OCI-LY1 (cell line): ENCODE measurements at regions not wholly inside any gene's neighbourhood (a gene's known extent, or its start where the extent isn't known, plus 50 kb on each side); places are given as distances from the start of the nearest gene placed in this dataset.

Experiments used
- H2AFZ ChIP-seq: fragments of 200-600 bp; sonication (generic), shearing (Covaris generic); 2 replicates; pipeline ENCODE4 v1.6.0; 2014; ENCODE audit warnings: antibody characterized with exemption, mild to moderate bottlenecking, low read length
- H3F3A ChIP-seq: fragments of 200-600 bp; sonication (generic), shearing (Covaris generic); 2 replicates; pipeline ENCODE4 v1.6.0; 2014; ENCODE audit warnings: mild to moderate bottlenecking, antibody characterized with exemption, low read length, moderate library complexity; ENCODE audit not compliant: insufficient read depth
- H3K27ac ChIP-seq: fragments of 200-600 bp; sonication (generic); 2 replicates; pipeline ENCODE4 v1.5.1; 2014; ENCODE audit warnings: low read length, mixed run types, mild to moderate bottlenecking, low read depth; ENCODE audit not compliant: poor library complexity, severe bottlenecking
- H3K27me3 ChIP-seq: fragments of 200-600 bp; sonication (generic); 2 replicates; pipeline ENCODE4 v1.6.0; 2014; ENCODE audit warnings: antibody characterized with exemption, mild to moderate bottlenecking, low read length, moderate library complexity; ENCODE audit not compliant: insufficient read depth
- H3K36me3 ChIP-seq: fragments of 200-600 bp; sonication (generic); 2 replicates; pipeline ENCODE4 v1.6.1; 2014; ENCODE audit warnings: mild to moderate bottlenecking, antibody characterized with exemption, low read length, moderate library complexity, mixed read lengths; ENCODE audit not compliant: insufficient read depth
- H3K4me1 ChIP-seq: fragments of 200-600 bp; sonication (generic); 2 replicates; pipeline ENCODE4 v1.5.1; 2014; ENCODE audit warnings: mild to moderate bottlenecking, low read length, moderate library complexity; ENCODE audit not compliant: insufficient read depth, severe bottlenecking
- H3K4me2 ChIP-seq: fragments of 200-600 bp; sonication (generic), shearing (Covaris generic); 2 replicates; pipeline ENCODE4 v1.6.1; 2014; ENCODE audit warnings: low read length
- H3K4me3 ChIP-seq: fragments of 200-600 bp; sonication (generic); 2 replicates; pipeline ENCODE4 v1.5.1; 2014; ENCODE audit warnings: low read length, low read depth, mild to moderate bottlenecking, mixed read lengths; ENCODE audit not compliant: poor library complexity, severe bottlenecking
- H3K79me2 ChIP-seq: fragments of 200-600 bp; shearing (Covaris generic); 2 replicates; pipeline ENCODE4 v1.6.1; 2016; ENCODE audit warnings: mixed run types, low read length, mixed read lengths; ENCODE audit not compliant: insufficient read depth
- H3K9ac ChIP-seq: fragments of 200-600 bp; sonication (generic), shearing (Covaris generic); 2 replicates; pipeline ENCODE4 v1.6.1; 2014; ENCODE audit warnings: mild to moderate bottlenecking, low read length, mixed read lengths
- H3K9me2 ChIP-seq: fragments of 200-600 bp; sonication (generic), shearing (Covaris generic); 2 replicates; pipeline ENCODE4 v1.6.1; 2014; ENCODE audit warnings: low read depth, mild to moderate bottlenecking, low read length, mixed read lengths
- H3K9me3 ChIP-seq: fragments of 200-600 bp; shearing (Covaris generic); 2 replicates; pipeline ENCODE4 v1.6.1; 2014; ENCODE audit warnings: low read length, mixed read lengths
- H4K20me1 ChIP-seq: fragments of 200-600 bp; sonication (generic), shearing (Covaris generic); 2 replicates; pipeline ENCODE4 v1.6.0; 2016; ENCODE audit warnings: mild to moderate bottlenecking, low read length; ENCODE audit not compliant: insufficient read depth
- EZH2 ChIP-seq: fragments of 200-600 bp; sonication (generic), shearing (Covaris generic); IDR thresholded peaks from 2 replicates; pipeline ENCODE4 v1.8.0; 2017; ENCODE audit warnings: borderline replicate concordance, mixed run types, mild to moderate bottlenecking, antibody characterized with exemption, low read length, moderate library complexity, mixed read lengths
- TF ChIP-seq, protein P1 (sequence below): fragments of 200-600 bp; sonication (generic), shearing (Covaris generic); IDR thresholded peaks from 2 replicates; pipeline ENCODE4 v1.5.1; 2017; ENCODE audit warnings: mild to moderate bottlenecking, antibody characterized with exemption, low read length, moderate library complexity, mixed read lengths

DNA sequence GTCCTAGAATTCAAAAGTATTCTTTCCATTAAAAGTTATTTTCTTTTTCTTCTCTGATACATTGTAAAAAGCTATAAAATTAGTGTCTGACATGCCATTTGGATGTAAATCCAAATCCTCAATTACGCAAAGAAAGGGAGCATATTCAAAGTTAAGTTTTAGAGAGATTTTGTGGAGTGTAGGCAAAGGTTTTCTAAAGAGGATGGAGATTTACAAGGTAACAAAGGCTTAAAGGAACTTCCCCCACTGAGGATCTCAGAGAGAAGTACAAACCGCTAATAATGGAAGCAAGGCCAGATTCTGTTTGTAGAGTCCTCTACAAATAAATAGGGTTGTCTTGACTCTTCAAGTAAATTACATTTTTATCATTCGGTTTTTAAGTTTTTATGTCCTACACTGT, 91.0 kb upstream of the MAPK10 start:
- no peaks in the 10 kb centered on the region for H3K4me1 ChIP-seq
- H3K9me3 ChIP-seq = no peaks in the 10 kb centered on the region
- no peak overlapping the region for H3K27ac ChIP-seq
- H3F3A ChIP-seq = no peaks in the 10 kb centered on the region
- H3K9me2 ChIP-seq = no peaks in the 10 kb centered on the region
- no peaks in the 10 kb centered on the region for H3K27me3 ChIP-seq
- H4K20me1 ChIP-seq = no peaks in the 10 kb centered on the region
- no peak overlapping the region for H3K4me3 ChIP-seq
- TF ChIP-seq, protein P1, sequence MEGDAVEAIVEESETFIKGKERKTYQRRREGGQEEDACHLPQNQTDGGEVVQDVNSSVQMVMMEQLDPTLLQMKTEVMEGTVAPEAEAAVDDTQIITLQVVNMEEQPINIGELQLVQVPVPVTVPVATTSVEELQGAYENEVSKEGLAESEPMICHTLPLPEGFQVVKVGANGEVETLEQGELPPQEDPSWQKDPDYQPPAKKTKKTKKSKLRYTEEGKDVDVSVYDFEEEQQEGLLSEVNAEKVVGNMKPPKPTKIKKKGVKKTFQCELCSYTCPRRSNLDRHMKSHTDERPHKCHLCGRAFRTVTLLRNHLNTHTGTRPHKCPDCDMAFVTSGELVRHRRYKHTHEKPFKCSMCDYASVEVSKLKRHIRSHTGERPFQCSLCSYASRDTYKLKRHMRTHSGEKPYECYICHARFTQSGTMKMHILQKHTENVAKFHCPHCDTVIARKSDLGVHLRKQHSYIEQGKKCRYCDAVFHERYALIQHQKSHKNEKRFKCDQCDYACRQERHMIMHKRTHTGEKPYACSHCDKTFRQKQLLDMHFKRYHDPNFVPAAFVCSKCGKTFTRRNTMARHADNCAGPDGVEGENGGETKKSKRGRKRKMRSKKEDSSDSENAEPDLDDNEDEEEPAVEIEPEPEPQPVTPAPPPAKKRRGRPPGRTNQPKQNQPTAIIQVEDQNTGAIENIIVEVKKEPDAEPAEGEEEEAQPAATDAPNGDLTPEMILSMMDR = no peak
- no peak for TF ChIP-seq EZH2
- no peak overlapping the region for H2AFZ ChIP-seq
- no peak overlapping the region for H3K9ac ChIP-seq
- H3K4me2 ChIP-seq = no peak overlapping the region
- no peaks in the 10 kb centered on the region for H3K79me2 ChIP-seq
- no peaks in the 10 kb centered on the region for H3K36me3 ChIP-seq

DNA sequence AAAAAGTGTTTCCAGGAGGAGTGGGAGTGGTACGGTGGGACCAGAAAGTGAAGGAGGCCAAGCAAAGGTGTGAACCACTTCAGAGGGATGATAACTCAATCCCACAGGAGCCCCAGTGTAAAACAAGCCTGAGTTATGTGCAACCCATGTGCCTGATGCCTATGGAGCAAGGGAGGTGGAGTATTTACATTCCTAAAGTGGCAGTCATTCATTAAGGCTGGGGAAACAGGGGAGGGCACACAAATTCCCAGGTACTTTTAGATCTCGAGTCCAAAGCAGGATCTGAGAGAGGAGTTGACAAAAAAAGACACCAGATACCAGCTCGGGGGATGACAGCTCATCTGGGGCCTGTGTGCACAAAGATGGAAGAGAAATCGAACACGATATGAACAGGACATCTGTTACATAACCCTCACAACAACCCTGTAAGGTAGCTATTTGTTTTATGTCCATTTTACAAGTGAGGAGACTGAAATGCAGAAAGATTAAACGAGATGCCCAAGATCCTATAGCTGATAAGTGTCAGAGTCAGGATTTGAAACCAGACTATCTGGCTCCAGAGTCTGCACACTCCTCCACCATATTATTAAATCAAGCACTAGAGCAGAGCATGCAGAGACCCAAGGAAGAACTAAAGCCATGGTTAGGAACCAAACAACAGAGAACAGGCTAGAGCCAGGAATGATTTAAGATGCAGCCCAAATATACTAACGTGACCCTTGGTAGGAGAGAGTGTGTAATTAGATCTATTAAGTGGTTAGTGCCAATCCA, 91.9 kb upstream of the MAPK10 start:
- H3K27me3 ChIP-seq = no peaks in the 10 kb centered on the region
- no peaks in the 10 kb centered on the region for H3K4me1 ChIP-seq
- H2AFZ ChIP-seq = no peak overlapping the region
- H3K4me2 ChIP-seq = no peak overlapping the region
- no peaks in the 10 kb centered on the region for H3F3A ChIP-seq
- no peaks in the 10 kb centered on the region for H3K36me3 ChIP-seq
- H3K9ac ChIP-seq = no peak overlapping the region
- no peaks in the 10 kb centered on the region for H4K20me1 ChIP-seq
- H3K27ac ChIP-seq = no peak overlapping the region
- H3K4me3 ChIP-seq = no peak overlapping the region
- no peaks in the 10 kb centered on the region for H3K9me3 ChIP-seq
- H3K79me2 ChIP-seq = no peaks in the 10 kb centered on the region
- TF ChIP-seq EZH2 = no peak
- TF ChIP-seq, protein P1 = no peak
- no peaks in the 10 kb centered on the region for H3K9me2 ChIP-seq

DNA sequence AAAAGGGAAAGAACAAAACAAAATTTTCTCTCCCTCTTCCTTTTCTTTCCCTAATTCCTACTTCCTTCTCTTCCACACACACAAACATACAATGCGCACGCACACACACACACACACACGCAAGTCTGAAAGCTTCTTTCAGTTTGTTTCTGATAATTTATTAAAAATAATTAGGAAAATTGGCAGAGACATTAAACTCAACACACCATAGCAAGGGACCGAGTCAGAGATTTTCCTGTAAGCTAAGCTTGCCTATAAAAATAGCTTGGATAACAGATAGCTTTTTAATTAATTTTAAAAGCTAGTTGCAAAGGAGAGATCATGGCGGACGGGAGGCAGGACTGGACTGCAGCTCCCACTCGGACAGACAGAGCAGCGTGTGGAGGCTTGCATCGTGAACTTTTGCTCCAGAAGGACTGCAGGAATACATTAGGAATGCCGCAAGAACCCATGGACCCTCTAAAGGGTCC, 92.6 kb upstream of the MAPK10 start:
- Histone ChIP-seq H2AFZ (no peak overlapping the region), H3K27ac (no peak overlapping the region), H3K9me3 (no peaks in the 10 kb centered on the region), H3K4me2 (no peak overlapping the region), H3K36me3 (no peaks in the 10 kb centered on the region), H3K9ac (no peak overlapping the region), H3K9me2 (no peaks in the 10 kb centered on the region), H3K4me1 (no peaks in the 10 kb centered on the region), H3F3A (no peaks in the 10 kb centered on the region), H3K27me3 (no peaks in the 10 kb centered on the region), H3K79me2 (no peaks in the 10 kb centered on the region), H3K4me3 (no peak overlapping the region), H4K20me1 (no peaks in the 10 kb centered on the region)
- TF ChIP-seq, protein P1 = no peak
- TF ChIP-seq EZH2 = no peak
